ENCODE measurements at regions not wholly inside any gene's neighbourhood (a gene's known extent, or its start where the extent isn't known, plus 50 kb on each side); places are given as distances from the start of the nearest gene placed in this dataset.
"Not testable (repeated sequence)": the region's sequence is repeated elsewhere in the genome, so short reads cannot be mapped to it uniquely, and the experiment has no call there.

DNA sequence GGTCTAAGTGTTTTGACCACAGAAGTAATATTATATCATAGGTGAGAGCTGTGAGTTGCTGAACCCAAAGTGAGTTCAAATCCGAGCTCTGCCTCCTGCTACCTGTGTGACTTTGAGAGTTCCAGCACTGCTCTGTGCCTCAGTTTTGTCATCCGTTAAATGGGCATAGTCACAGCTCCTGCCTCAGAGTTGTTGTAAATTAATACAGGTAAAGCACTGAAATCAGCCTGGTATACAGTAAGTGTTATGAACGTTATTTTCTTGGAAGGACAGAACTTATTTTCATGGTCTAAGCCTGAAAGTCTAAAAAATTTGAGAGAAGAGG lies 65.4 kb upstream of the ZNF195 start:
- DNase-seq (ENCODE audit: low read depth in 2 of 2): not testable (repeated sequence)

DNA sequence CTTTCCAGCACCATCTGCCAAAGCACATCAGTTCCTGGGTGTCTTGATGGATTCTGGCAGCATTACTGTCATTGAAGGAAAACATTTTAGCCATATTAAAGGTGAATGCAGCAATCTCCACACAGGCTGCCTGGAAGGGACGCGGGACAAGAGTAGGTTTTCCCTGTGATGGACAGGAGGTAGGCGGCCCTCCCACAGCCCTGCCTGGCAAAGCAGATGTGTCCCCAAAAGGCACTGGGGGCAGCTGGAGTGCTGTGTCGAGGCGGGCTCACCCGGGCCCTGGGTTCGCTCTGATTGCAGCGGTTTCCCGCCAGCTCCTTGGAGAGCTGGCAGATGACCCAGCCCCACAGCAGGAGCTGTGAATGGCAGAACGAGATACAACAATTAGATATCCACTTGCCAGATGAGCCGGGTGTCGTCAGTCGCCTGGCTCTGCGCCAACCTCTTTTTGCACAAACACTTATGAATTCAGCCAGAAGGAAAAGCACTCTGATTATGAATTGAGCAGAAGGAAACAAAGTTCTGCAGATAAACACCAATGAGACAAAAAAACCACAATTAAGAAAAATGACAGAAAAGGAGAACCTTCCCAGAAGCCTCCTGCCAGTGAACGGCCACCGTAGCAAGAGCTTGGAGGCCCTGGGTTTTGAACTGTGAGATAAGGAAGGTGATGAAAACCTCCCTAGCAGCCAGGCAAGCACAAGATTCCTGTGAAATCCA lies 64.9 kb upstream of the ZNF195 start:
- DNase-seq (ENCODE audit: low read depth in 2 of 2): not testable (repeated sequence)

DNA sequence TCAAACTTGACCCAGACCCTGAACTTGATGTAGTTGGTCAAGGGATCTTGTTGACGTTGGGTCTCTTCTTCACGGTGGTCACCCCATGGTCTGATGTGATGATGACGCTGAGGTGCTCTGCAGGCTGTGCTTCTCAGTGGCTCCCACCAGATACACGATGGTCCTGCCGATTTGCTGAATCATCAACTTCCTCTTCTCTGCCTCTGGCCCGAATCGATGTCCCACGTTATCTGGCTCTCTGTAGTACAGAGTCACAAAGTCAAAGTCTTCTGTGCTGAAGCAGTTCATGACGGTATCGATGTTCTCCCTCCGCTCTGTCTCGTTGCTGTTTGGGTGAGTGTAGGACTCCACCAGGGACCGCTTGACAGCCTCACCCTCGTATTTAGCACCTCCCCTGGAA lies 58.5 kb upstream of the ZNF195 start:
- DNase-seq (ENCODE audit: low read depth in 2 of 2): not testable (repeated sequence)

DNA sequence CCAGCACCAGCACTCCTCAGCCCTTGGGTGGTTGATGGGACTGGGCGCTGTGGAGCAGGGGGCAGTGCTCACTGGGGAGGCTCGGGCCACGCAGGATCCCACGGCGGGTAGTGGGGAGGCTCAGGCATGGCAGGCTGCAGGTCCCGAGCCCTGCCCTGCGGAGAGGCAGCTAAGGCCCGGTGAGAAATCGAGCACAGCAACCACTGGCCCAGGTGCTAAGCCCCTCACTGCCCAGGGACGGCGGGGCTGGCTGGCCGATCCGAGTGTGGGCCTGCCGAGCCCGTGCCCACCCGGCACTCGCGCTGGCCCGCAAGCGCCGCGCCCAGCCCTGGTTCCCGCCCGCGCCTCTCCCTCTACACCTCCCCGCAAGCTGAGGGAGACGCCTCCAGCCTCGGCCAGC lies 56.0 kb upstream of the ZNF195 start:
- no peak for DNase-seq (ENCODE audit: low read depth in 2 of 2)

DNA sequence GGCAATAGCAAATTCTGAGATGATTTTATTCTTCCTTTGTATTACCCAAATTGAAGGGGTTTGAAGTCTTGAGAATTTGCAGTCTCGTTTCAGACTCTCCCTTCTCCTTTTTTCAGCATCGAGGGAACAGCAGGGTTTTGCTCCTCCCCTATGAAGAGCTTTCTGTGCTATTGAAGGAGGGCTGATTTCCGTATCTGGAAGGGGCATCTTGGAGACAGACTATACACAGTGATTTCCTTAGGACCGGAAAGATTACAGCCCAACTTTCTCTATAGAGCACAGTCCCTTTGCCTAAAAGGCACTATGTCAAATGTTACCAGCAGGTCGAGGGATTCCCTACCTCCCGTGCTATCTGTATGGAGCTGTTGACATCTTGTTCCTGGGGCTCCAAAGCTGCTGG lies 50.2 kb upstream of the ZNF195 start:
- DNase-seq (ENCODE audit: low read depth in 2 of 2): not testable (repeated sequence)
